Gastrocnemius medialis (tissue), 4 donors: ENCODE measurements at regions not wholly inside any gene's neighbourhood (a gene's known extent, or its start where the extent isn't known, plus 50 kb on each side); places are given as distances from the start of the nearest gene placed in this dataset.
"Not testable (repeated sequence)": the region's sequence is repeated elsewhere in the genome, so short reads cannot be mapped to it uniquely, and the experiment has no call there.

Source experiments
- ATAC-seq, 2 donors: fragments of 150-250 bp; one replicate each; pipeline ENCODE4 v1.9.1; 2016
- DNase-seq, 2 donors: peaks; one replicate each; pipeline ENCODE4 v3.0.0-alpha.2; 2019
- H3K27ac ChIP-seq, 4 donors: fragments of 200-600 bp; sonication (generic); 1 replicate in 1 of 4; 2 replicates in 3 of 4; pipeline ENCODE4 v1.5.1; 2016 to 2018; ENCODE audit warnings: mild to moderate bottlenecking in 2 of 4, moderate library complexity in 1 of 4
- H3K27me3 ChIP-seq, 3 donors: fragments of 200-600 bp; sonication (generic) in 2 of 3; 1 replicate in 1 of 3; 2 replicates in 2 of 3; pipeline versions ENCODE4 v1.5.1 to v1.6.0; 2016 to 2019; ENCODE audit warnings: mild to moderate bottlenecking in 1 of 3, moderate library complexity in 1 of 3
- H3K36me3 ChIP-seq, 2 donors: fragments of 200-600 bp; sonication (generic) in 1 of 2; one replicate each; pipeline ENCODE4 v1.5.1; 2017 to 2018
- H3K4me1 ChIP-seq, 2 donors: fragments of 200-600 bp; sonication (generic) in 1 of 2; one replicate each; pipeline ENCODE4 v1.5.1; 2016 to 2017; ENCODE audit warnings: mild to moderate bottlenecking in 2 of 2
- H3K4me3 ChIP-seq, 4 donors: fragments of 200-600 bp; sonication (generic) in 3 of 4; 1 replicate in 1 of 4; 2 replicates in 3 of 4; pipeline ENCODE4 v1.5.1; 2016 to 2019; ENCODE audit warnings: mild to moderate bottlenecking in 2 of 4
- H3K9me3 ChIP-seq, 3 donors: fragments of 200-600 bp; sonication (generic) in 2 of 3; 1 replicate in 1 of 3; 2 replicates in 2 of 3; pipeline ENCODE4 v1.5.1; 2016 to 2019
- CTCF ChIP-seq, 5 experiments: fragments of 450-650 bp in 3 of 5; fragments of 200-600 bp in 2 of 5; sonication (generic) in 2 of 5; IDR thresholded peaks in 4 of 5; conservative IDR thresholded peaks in 1 of 5; 1 replicate in 4 of 5; 2 replicates in 1 of 5; pipeline ENCODE4 v1.5.1; 2016 to 2019; ENCODE audit warnings: antibody characterized with exemption in 5 of 5, mild to moderate bottlenecking in 3 of 5, moderate library complexity in 3 of 5
- POLR2A ChIP-seq, 2 donors: fragments of 450-650 bp; IDR thresholded peaks; one replicate each; pipeline ENCODE4 v1.6.1; 2017; ENCODE audit warnings: antibody characterized with exemption in 2 of 2, mild to moderate bottlenecking in 2 of 2, moderate library complexity in 2 of 2
- in situ Hi-C, 4 donors: fragments of 200-750 bp; cut with MboI; loops; one replicate each; pipeline versions ENCODE4 v1.15.0 to v1.8.0; 2017; ENCODE audit warnings: low sequenced_read_pairs in 4 of 4
- intact Hi-C: fragments of 100-400 bp; cut with DNase I; formaldehyde crosslinking; loops from one replicate; pipeline ENCODE4 v1.15.1; 2023; ENCODE audit warnings: low total_unique reads

- no peaks in the 10 kb centered on the region for H3K27me3 ChIP-seq
- intact Hi-C loops: loop anchor here (10.0 kb wide), 2 partner anchors 61 to 119 kb away; partner anchors contain the start of gene FAT1
- no peaks in the 10 kb centered on the region for H3K9me3 ChIP-seq
- H3K4me3 ChIP-seq: peak overlapping the region; percentile 0 to 32 (median 18)
- H3K36me3 ChIP-seq: no peaks in the 10 kb centered on the region
- in situ Hi-C loops: no loop called here
- ATAC-seq: peak in 1 of 2 donors; percentile 50
- TF ChIP-seq POLR2A (IDR thresholded peaks at IDR 0.05) (no peak), CTCF (IDR thresholded peaks at IDR 0.05 in 4 of 5, conservative IDR thresholded peaks at IDR 0.05 in 1 of 5) (no peak)
- peak overlapping the region; percentile 46 to 72 (median 49) for H3K27ac ChIP-seq
- peaks cover 0 to 3% of the 10 kb centered on the region in 2 donors for H3K4me1 ChIP-seq
- peak in 1 of 2 donors; percentile 16 for DNase-seq
These were observed 120.5 kb upstream of the FAT1 start for GRCh38 chr4:186844059-186844681.

- ATAC-seq: peak in 1 of 2 donors; percentile 65
- in situ Hi-C loops: no loop called here
- no peak for DNase-seq
These were observed 121.6 kb upstream of the FAT1 start for GRCh38 chr4:186845137-186845842.

DNA sequence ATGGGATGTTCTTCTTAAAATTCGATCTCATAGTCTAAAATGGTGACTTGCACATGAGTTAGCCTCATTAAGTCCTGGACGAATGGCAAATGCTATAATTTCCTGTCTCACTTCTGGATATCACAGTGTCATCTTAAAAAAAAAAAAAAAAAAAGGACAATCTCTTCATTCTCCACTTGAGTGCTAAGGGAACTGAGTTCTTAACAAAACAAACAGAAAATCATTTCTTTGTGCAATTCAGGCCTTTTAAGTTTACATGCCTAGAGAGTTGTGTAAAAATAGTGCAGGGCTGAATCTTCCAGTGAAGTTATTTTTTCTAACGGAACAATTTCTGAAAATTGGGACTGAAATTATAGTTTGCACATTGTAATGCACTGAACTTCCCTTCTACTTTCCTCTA is 122.8 kb upstream of the FAT1 start:
- no peaks in the 10 kb centered on the region for H3K36me3 ChIP-seq
- H3K27me3 ChIP-seq: no peaks in the 10 kb centered on the region
- no peak for TF ChIP-seq POLR2A (IDR thresholded peaks at IDR 0.05)
- no peak for TF ChIP-seq CTCF (IDR thresholded peaks at IDR 0.05 in 4 of 5, conservative IDR thresholded peaks at IDR 0.05 in 1 of 5)
- H3K4me3 ChIP-seq: no peak overlapping the region
- DNase-seq (no peak), ATAC-seq (no peak)
- in situ Hi-C loops (no loop called here), intact Hi-C loops (loop anchor here (10.0 kb wide), 2 partner anchors 58 to 122 kb away; partner anchors contain the start of gene FAT1)
- H3K4me1 ChIP-seq: peaks cover 0 to 3% of the 10 kb centered on the region in 2 donors
- peaks cover 0 to 5% (median 0%) of the 10 kb centered on the region in 3 donors for H3K9me3 ChIP-seq
- H3K27ac ChIP-seq: no peak overlapping the region

More at GRCh38 chr4:186845137-186845842, 121.6 kb upstream of the FAT1 start:
- no peak for TF ChIP-seq CTCF (IDR thresholded peaks at IDR 0.05 in 4 of 5, conservative IDR thresholded peaks at IDR 0.05 in 1 of 5)
- no peak for TF ChIP-seq POLR2A (IDR thresholded peaks at IDR 0.05)
- intact Hi-C loops: loop anchor here (10.0 kb wide), 2 partner anchors 60 to 120 kb away; partner anchors contain the start of gene FAT1
- H3K27me3 ChIP-seq: no peaks in the 10 kb centered on the region
- no peak overlapping the region for H3K4me3 ChIP-seq
- H3K9me3 ChIP-seq: no peaks in the 10 kb centered on the region
- peak overlapping the region; percentile 41 to 72 (median 54) for H3K27ac ChIP-seq
- peaks cover 0 to 3% of the 10 kb centered on the region in 2 donors for H3K4me1 ChIP-seq
- H3K36me3 ChIP-seq: no peaks in the 10 kb centered on the region

- H3K4me3 ChIP-seq, in situ Hi-C loops, DNase-seq, ATAC-seq, H3K27ac ChIP-seq, H3K9me3 ChIP-seq, H3K36me3 ChIP-seq, H3K4me1 ChIP-seq, H3K27me3 ChIP-seq: not testable (repeated sequence)
- intact Hi-C loops: loop anchor here (10.0 kb wide), 2 partner anchors 57 to 123 kb away; partner anchors contain the start of gene FAT1
These were observed 123.9 kb upstream of the FAT1 start for GRCh38 chr4:186847429-186848131.
